Hepatocyte (in vitro differentiated cells): ENCODE measurements at regions not wholly inside any gene's neighbourhood (a gene's known extent, or its start where the extent isn't known, plus 50 kb on each side); places are given as distances from the start of the nearest gene placed in this dataset.

Experiments used
- EZH2 ChIP-seq: fragments of 200-600 bp; sonication (generic); IDR thresholded peaks from 2 replicates; pipeline ENCODE4 v1.6.1; 2016; ENCODE audit warnings: antibody characterized with exemption, mild to moderate bottlenecking, borderline replicate concordance
- TF ChIP-seq, protein P1 (sequence below): fragments of 200-600 bp; sonication (generic); IDR thresholded peaks from 2 replicates; pipeline ENCODE4 v1.5.1; 2016; ENCODE audit warnings: antibody characterized with exemption, mild to moderate bottlenecking; ENCODE audit not compliant: poor library complexity

DNA sequence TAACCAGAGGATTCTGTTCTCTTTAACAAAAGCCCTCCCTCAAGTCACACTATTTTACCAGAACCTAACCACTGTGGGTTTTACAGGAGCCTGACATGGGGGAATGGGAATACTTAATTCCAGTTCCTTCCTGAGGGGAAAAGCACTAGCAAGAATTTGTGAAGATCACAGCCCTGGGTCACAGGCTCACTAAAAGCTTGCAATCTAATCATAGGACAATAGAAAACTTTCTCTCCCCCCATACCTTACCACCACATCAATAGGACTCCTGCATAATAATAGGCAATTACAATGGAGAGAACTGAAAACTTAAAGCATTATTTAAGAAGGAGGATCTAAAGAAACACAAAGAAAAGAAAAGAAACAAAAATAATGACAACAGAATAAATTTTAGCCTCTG is 225.8 kb upstream of the ZNF804A start:
- no peak for TF ChIP-seq EZH2
- TF ChIP-seq, protein P1, sequence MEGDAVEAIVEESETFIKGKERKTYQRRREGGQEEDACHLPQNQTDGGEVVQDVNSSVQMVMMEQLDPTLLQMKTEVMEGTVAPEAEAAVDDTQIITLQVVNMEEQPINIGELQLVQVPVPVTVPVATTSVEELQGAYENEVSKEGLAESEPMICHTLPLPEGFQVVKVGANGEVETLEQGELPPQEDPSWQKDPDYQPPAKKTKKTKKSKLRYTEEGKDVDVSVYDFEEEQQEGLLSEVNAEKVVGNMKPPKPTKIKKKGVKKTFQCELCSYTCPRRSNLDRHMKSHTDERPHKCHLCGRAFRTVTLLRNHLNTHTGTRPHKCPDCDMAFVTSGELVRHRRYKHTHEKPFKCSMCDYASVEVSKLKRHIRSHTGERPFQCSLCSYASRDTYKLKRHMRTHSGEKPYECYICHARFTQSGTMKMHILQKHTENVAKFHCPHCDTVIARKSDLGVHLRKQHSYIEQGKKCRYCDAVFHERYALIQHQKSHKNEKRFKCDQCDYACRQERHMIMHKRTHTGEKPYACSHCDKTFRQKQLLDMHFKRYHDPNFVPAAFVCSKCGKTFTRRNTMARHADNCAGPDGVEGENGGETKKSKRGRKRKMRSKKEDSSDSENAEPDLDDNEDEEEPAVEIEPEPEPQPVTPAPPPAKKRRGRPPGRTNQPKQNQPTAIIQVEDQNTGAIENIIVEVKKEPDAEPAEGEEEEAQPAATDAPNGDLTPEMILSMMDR = no peak
